GM20000 (cell line): ENCODE measurements at regions not wholly inside any gene's neighbourhood (a gene's known extent, or its start where the extent isn't known, plus 50 kb on each side); places are given as distances from the start of the nearest gene placed in this dataset.

Experiments used
- DNase-seq: peaks from one replicate; pipeline ENCODE4 v3.0.0; 2012; ENCODE audit warnings: low spot score
- CTCF ChIP-seq: IDR thresholded peaks from 2 replicates; pipeline ENCODE4 v1.5.1; 2012; ENCODE audit warnings: mild to moderate bottlenecking, control low read depth; ENCODE audit errors: extremely low read depth, missing control alignments

- no peak for DNase-seq
- no peak for TF ChIP-seq CTCF
These were observed 351.8 kb upstream of the LRRC7 start for GRCh38 chr1:69215883-69216282.

GRCh38 chr1:69220672-69221071 is 347.1 kb upstream of the LRRC7 start:
- no peak for TF ChIP-seq CTCF
- no peak for DNase-seq

GRCh38 chr1:69221524-69221923 is 346.2 kb upstream of the LRRC7 start:
- no peak for TF ChIP-seq CTCF
- DNase-seq, result no peak

- TF ChIP-seq CTCF, result no peak
- DNase-seq, result no peak
These were observed 344.6 kb upstream of the LRRC7 start for GRCh38 chr1:69223156-69223555.

GRCh38 chr1:69228501-69228900 is 339.2 kb upstream of the LRRC7 start:
- no peak for TF ChIP-seq CTCF
- DNase-seq, result no peak

- no peak for DNase-seq
- no peak for TF ChIP-seq CTCF
These were observed 337.5 kb upstream of the LRRC7 start for GRCh38 chr1:69230208-69230607.

GRCh38 chr1:69233463-69233862 is 334.3 kb upstream of the LRRC7 start:
- no peak for TF ChIP-seq CTCF
- no peak for DNase-seq
